SIG-M5 treated with dmso at 0.1 percent for 504 hours (cell line): ENCODE measurements at regions not wholly inside any gene's neighbourhood (a gene's known extent, or its start where the extent isn't known, plus 50 kb on each side); places are given as distances from the start of the nearest gene placed in this dataset.
"Not testable (repeated sequence)": the region's sequence is repeated elsewhere in the genome, so short reads cannot be mapped to it uniquely, and the experiment has no call there.

Experiments
- DNase-seq: peaks from one replicate; lab custom pipeline; 2025; ENCODE audit not compliant: unreplicated experiment; lab: John Stamatoyannopoulos, UW

DNA sequence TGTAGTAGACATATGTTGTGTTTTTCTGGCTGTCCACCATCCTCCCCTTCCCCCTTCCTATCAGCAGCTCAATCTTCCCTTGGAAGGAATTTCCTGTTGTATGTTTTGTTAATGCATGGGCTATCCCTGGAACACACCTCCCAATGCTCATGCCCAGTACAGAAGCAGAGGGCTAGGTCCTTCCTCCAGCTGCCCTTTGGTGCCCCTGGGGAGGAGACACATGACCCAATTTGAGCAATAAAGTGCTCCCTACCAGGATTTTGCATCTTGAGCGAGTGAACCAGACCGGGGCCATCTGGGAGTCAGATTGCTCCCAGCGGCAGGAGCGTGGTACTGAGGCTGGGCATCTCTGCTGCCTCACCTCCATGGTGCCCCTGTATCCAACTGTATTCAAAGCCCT, 141.5 kb upstream of the MED13 start:
- DNase-seq, result no peak

DNA sequence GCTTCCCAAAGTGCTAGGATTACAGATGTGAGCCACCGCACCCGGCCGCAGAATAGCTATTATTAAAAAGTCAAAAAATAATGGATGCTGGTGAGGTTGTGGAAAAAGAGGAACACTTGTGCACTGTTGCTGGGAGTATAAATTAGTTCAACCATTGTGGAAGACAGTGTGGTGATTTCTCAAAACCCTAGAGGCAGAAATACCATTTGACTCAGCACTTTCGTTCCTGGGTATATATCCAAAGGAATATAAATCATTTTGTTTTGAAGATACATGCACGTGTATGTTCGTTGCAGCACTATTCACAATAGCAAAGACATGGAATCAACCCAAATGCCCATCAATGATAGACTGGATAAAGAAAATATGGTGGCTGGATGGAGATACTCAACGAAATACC, 132.1 kb upstream of the MED13 start:
- not testable (repeated sequence) for DNase-seq

GRCh38 chr17:62196587-62196986, 131.5 kb upstream of the MED13 start:
- not testable (repeated sequence) for DNase-seq

DNA sequence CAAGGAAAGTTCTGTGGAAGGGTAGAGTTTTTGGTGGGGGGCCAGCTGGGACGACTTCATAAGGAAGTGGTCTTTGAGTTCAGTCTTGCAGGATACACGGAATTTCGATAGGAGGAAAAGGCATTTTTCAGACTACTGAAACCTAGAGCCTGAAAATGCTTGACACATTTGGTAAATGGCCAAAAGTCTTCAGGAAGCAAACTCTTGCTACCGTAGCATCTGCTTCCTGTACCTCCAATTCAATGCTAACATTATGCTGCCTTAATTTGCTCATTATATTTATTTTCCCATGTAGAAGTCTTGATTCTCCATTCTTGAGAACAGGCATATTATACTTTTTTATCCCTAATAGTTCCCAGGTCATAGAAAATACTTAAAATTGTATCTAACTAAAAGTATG, 129.3 kb upstream of the MED13 start:
- no peak for DNase-seq

- no peak for DNase-seq
These were observed 128.2 kb upstream of the MED13 start for GRCh38 chr17:62193249-62193648.

DNA sequence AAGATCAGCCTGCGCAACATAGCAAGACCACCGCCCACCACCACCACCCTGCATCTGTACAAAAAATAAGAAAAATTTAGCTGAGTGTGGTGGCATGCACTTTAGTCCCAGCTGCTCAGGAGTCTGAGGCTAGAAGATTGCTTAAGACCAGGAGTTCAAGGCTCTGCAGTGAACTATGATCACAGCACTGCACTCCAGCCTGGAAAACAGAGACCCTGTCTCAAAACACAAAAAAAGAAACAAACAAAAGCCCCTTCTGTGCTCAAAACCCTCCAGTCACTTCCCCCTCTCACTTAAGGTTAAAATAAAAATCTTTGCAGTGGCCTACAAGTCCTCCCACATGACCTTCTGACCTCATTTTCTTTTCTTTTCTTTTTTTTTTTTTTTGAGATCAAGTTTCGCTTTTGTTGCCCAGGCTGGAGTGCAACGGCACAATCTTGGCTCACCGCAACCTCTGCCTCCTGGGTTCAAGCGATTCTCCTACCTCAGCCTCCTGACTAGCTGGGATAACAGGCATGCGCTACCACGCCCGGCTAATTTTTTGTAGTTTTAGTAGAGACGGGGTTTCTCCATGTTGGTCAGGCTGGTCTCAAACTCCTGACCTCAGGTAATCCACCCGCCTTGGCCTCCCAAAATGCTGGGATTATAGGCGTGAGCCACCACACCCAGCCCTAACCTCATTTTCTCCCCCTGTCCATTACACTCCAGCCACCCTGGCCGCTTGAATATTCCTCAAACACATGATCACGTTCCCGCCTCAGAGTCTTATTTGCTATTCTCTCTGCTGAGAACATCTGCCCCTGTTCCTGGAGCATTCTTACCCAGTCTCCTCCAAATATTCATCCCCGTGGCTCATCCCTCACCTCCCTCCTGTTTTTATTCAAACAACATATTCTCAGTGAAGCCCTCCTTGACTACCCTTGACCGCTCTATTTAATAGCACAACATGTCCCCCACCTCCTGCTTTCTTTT, 126.6 kb upstream of the MED13 start:
- DNase-seq, result no peak

DNA sequence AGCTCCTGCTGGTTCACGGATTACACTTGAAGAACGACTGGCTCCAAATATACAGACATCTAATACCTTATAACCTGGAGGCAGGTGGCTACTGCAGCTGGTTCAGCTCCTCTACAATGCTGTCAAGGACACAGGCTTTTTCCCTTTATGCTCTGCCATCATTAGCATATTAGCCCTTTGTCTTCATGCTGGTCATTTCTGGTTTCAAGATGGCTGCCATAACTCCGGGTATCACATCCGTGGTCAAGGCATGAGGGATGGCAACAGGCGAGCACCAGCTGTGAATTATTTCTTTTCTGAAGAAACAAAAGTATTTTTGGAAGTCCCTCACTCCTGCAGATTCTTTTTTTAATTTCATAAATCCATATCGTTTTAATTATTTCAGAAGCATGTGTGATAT, 124.3 kb upstream of the MED13 start:
- no peak for DNase-seq

DNA sequence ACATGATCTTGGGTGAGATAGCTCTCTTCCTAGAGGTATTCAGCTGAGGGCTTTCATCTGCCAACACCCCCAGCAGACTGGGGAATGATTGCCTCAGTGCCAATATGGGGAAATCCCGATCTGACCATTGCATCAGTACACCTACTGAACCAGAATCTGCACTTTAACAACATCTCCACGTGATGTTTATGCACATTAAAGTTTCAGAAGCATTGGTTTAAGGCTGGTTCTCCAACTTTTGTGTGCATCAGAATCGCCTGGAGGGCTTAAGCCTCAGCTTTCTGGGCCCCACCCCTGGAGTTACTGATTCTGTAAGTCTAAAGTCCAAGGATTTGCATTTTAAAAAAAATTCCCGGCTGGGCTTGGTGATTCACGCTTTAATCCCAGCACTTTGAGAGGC, 123.6 kb upstream of the MED13 start:
- DNase-seq, result peak; percentile 57

DNA sequence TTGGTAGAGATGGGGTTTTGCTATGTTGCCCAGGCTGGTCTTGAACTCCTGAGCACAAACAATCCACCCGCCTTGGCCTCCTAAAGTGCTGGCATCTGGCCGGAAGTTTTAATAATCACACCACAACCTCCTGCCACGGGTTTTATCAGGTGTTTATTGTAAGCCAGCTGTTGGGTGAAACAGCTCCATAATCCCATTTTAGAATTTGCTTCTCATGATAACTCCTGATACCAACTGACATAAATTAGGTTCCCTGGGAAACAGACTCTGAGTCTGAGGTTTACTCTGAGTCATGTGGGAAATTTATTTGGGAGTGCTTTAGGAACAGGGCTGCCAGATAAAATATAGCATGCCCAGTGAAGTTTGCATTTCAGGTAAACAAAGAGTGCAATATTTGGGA, 122.6 kb upstream of the MED13 start:
- DNase-seq, result no peak

- no peak for DNase-seq
These were observed 121.8 kb upstream of the MED13 start for GRCh38 chr17:62186841-62187240.

DNA sequence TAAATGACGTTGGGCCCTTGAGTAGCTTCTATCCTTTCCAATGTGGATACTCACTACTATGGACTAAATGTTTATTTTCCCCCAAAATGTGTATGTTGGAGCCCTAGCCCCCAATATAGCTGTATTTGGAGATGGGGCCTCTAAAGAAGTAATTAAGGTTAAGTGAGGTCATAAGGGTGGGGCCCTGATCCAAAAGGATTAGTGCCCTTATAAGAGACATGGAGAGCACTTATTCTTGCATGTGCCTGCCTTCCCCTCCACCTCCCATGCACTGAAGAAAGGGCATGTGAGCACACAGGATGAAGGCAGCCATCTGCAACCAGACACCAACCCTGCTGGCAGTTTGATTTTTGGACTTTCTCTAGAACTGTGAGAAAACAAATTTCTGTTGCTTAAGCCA, 115.7 kb upstream of the MED13 start:
- no peak for DNase-seq

DNA sequence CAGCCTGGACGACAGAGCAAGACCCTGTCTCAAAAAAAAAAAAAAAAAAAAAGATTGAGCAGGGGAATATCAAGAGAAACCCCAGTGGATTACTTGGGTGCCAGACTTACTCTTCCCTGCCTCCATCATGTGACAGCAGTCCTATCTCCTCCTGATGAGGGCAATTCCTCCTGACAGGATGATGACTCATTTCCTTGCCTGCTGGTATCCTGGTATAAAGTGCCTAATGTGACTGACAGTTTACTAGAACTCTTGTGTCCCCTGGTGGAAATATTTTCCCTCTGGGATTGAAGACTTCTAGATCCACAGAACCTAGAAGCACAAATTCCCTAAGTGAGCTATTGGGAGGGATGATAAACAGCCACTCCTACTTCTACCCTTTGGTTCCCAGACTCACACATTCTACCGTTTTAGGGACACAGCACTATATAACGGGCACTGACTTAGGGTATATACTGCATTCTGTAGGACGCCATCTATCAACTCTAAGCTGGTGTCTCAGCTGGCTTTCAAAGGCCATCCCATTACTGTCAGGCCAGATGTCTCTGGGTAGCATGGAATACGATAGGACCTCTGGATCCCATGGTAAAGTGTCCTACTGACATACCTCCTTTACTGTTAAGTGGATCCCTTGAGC, 114.6 kb upstream of the MED13 start:
- DNase-seq, result peak; percentile 81

GRCh38 chr17:62178579-62178978, 113.5 kb upstream of the MED13 start:
- DNase-seq, result no peak

- peak; percentile 40 for DNase-seq
These were observed 107.6 kb upstream of the MED13 start for GRCh38 chr17:62172492-62173291.

DNA sequence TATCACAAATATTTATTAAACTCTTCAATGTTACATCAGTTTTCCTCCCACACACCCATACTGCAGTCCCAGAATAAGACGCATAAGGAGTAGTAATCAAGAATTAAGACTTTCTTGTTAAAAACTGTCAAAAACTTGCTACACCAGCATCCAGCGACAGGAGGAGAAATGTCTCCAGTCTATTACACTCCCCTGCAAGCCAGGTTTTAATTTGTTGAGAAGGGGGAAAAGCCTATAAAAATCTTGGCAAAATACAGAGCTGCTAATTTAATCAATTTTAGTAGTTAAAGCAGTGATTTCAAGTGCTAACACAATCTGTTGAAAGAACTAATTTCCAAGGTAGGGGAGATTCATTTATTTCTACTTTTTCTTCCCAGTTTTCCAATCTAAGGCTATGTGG, 102.0 kb upstream of the MED13 start:
- no peak for DNase-seq

DNA sequence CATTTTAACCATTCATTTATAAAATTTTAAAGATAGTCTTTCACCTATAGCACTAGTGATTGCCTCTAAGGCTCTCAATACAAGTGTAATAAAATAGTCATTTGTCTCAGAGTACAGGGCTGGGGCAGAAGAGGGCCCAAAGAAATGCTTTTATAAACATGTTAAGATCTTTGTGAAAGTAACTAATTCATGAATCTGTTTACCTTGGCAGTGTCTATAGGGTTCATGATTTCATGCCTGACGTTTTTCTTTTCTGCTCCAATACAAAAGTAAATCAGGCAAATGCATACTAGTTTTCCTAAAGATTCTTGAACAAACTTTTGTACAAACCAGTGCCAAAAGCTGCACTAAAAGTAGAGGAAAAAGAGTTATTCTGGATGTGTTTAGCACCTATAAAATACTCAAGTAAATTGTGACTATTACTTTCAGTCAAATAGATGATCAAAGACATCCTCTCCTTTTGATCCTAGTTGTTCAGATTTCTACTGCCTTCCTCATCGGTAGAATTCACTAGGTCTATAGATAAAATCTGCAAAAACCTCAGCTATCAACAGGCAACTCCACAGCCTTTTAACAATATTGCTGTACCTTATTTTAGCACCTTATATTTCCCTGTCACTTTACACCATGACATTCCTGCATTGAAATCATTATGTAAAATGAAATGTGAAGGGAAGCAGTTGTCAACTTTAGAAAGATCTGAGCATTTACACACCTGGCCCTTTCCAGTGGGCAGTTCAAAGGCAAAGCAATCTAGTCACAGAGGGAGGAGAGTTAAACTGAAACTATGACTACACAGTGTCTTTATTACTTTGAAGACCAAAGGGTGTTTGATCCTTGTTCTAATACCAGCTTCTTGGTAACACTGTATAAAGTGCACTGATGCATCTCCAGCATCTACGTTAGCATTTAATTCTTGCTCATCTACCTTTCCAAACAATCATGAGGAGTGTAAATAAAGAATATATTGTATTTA, 100.0 kb upstream of the MED13 start:
- no peak for DNase-seq

DNA sequence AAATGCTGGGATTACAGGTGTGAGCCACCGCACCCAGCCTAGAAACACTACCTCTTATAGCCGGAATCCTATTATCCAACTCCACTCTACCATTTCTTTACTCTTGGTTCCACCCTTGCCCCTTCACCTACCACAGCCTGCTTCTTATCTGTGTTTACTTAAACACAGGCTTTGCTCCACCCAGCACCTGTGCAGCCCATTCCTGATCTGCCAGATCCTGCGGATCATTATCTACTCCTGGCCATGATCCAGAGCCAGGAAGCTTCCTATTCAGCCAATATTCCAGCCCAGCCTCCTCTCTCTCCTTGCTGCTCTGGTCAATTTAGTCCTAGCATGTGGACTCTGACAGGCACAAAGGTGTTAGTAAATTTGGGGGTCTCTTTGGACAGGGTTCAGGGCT, 98.8 kb upstream of the MED13 start:
- DNase-seq, result peak; percentile 37

DNA sequence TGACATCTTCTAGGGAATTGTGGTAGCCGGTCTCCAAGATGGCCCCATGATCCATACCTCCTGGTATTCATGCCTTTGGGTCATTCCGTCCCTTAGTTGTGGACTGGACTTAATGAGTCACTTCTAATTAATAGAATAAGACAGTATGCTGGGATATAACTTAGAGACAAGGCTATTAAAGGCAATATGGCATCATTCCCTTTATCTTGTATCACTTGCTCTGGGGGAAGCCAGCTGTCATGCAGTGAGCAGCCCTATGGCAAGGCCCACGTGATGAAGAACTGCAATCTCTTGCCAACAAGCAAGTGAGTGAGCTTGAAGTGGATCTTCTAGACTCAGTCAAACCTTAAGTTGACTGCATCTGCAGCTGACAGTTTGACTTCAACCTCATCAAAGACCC, 97.8 kb upstream of the MED13 start:
- no peak for DNase-seq

GRCh38 chr17:62161405-62162148, 96.5 kb upstream of the MED13 start:
- DNase-seq, result no peak

DNA sequence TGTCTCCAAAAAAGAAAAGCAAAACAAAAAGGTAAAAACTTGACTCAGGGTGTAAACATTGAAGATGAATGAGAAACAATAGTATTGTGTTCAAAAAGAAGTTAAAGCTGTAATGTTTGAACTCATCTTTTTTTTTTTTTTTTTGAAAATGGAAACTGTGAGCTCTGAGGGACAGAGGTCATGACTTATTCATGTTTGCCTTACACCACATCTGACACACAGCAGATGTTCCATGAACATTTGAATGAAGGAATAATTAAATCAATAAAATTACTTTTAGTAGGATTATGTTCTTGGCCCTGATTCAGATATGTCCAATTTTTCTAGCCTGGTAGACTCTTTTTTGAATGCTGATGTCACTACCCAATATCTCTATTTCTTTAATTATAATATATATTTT, 95.7 kb upstream of the MED13 start:
- DNase-seq, result no peak
